ENCODE measurements at regions not wholly inside any gene's neighbourhood (a gene's known extent, or its start where the extent isn't known, plus 50 kb on each side); places are given as distances from the start of the nearest gene placed in this dataset.

DNA sequence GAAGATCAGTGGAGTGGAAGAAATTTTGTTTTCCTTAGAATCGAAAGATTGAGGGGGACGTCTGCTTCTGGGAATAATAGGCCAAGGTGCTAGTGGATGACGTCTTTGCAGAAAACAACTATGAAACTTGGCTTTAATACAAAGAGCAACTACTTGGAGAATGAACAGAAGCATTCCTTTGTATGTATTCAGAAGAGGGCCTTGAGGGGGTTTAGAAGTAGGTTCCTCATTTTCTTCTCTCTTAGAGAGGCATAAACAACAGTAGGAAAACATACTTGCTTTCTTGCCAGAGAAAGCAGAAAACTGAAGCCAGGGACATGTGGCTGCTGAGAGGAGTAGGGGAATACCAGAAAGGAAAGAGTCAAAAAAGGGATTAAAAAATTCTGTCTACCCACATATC, 167.8 kb downstream of the ZNF330 start (continued):
- TF ChIP-seq, protein P1, sequence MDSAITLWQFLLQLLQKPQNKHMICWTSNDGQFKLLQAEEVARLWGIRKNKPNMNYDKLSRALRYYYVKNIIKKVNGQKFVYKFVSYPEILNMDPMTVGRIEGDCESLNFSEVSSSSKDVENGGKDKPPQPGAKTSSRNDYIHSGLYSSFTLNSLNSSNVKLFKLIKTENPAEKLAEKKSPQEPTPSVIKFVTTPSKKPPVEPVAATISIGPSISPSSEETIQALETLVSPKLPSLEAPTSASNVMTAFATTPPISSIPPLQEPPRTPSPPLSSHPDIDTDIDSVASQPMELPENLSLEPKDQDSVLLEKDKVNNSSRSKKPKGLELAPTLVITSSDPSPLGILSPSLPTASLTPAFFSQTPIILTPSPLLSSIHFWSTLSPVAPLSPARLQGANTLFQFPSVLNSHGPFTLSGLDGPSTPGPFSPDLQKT (CRISPR knock-in tag; IDR thresholded peaks at IDR 0.05; ENCODE audit: borderline replicate concordance) = no peak

DNA sequence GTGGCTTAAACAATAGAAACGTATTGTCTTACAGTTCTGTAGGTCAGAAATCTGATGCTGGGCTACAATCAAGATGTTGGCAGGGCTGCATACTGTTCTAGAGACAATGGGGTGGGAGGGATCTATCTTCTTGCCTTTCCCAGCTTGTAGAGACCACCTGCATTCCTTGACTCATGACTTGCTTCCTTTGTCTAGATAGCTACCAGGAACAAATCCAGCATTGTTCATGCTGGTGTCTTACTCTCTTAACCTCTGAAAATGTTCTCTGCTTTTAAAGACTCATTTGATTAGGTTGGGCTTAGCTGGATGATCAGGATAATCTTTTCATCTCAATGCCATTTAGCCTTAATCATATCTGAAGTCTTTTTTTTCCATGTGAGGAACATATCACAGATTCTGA, 169.0 kb downstream of the ZNF330 start:
- BruUV-seq (replicated peaks) = no TSS peak
- H3K79me2 ChIP-seq (ENCODE audit: insufficient read depth, low read length) = no peaks in the 10 kb centered on the region
- 0% methylated on average over 1 of the region's 1 CpG for WGBS (ENCODE audit: low lambda C conversion rate)

More for the DNA sequence above, 169.0 kb downstream of the ZNF330 start:
- no peak overlapping the region for H3K4me3 ChIP-seq (replicated peaks in 1 of 3; ENCODE audit: insufficient read depth in 1 of 3, low read depth in 2 of 3, low read length in 3 of 3)
- H3K9me3 ChIP-seq (ENCODE audit: low read length) = no peaks in the 10 kb centered on the region
- ChIA-PET POLR2A (no interaction called here), CTCF (ENCODE audit: low intra/inter-chr PET ratio, low total read pairs) (no interaction called here)
- FAIRE-seq = no peak
- H2AFZ ChIP-seq (ENCODE audit: low read length) = no peak overlapping the region
- in situ Hi-C loops (cut with HindIII; ENCODE audit: extremely low pct_ligation_motif_present, low pct_unique_long_range_greater_than_20kb) = no loop called here
- no peak for DNase-seq (ENCODE audit: low spot score)
- no peaks in the 10 kb centered on the region for H3K4me1 ChIP-seq (ENCODE audit: insufficient read depth, low read length)
- no peak for ATAC-seq
- no peaks in the 10 kb centered on the region for H3K36me3 ChIP-seq (replicated peaks in 1 of 2; ENCODE audit: control insufficient read depth in 1 of 2, insufficient read depth in 2 of 2, low read length in 2 of 2)
- H3K27ac ChIP-seq (ENCODE audit: extremely low read length, insufficient read depth, low read length) = no peak overlapping the region
- H3K4me2 ChIP-seq (ENCODE audit: low read depth, low read length) = no peak overlapping the region
- H3K9ac ChIP-seq (ENCODE audit: insufficient read depth, low read depth, low read length) = no peak overlapping the region
- TF ChIP-seq, protein P2, sequence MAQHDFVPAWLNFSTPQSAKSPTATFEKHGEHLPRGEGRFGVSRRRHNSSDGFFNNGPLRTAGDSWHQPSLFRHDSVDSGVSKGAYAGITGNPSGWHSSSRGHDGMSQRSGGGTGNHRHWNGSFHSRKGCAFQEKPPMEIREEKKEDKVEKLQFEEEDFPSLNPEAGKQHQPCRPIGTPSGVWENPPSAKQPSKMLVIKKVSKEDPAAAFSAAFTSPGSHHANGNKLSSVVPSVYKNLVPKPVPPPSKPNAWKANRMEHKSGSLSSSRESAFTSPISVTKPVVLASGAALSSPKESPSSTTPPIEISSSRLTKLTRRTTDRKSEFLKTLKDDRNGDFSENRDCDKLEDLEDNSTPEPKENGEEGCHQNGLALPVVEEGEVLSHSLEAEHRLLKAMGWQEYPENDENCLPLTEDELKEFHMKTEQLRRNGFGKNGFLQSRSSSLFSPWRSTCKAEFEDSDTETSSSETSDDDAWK (CRISPR knock-in tag; IDR thresholded peaks at IDR 0.05) = no peak
- no peak for TF ChIP-seq MAZ (IDR thresholded peaks at IDR 0.05; ENCODE audit: borderline replicate concordance, low read depth, low read length)
- no peak for TF ChIP-seq MAZ (CRISPR knock-in tag; IDR thresholded peaks at IDR 0.05; ENCODE audit: low read depth)
- no peak for TF ChIP-seq ZNF83 (CRISPR knock-in tag; IDR thresholded peaks at IDR 0.05; ENCODE audit: borderline replicate concordance)
- no peak for TF ChIP-seq CCAR2 (optimal IDR thresholded peaks at IDR 0.05; ENCODE audit: low read depth, low read length)
- no peak for TF ChIP-seq ZNF570 (CRISPR knock-in tag; IDR thresholded peaks at IDR 0.05; ENCODE audit: borderline replicate concordance)
- TF ChIP-seq GTF2F1 (IDR thresholded peaks at IDR 0.05; ENCODE audit: low read length) = no peak
- no peak for TF ChIP-seq ZNF101 (CRISPR knock-in tag; IDR thresholded peaks at IDR 0.05; ENCODE audit: borderline replicate concordance, low read depth)
- TF ChIP-seq, protein P3, sequence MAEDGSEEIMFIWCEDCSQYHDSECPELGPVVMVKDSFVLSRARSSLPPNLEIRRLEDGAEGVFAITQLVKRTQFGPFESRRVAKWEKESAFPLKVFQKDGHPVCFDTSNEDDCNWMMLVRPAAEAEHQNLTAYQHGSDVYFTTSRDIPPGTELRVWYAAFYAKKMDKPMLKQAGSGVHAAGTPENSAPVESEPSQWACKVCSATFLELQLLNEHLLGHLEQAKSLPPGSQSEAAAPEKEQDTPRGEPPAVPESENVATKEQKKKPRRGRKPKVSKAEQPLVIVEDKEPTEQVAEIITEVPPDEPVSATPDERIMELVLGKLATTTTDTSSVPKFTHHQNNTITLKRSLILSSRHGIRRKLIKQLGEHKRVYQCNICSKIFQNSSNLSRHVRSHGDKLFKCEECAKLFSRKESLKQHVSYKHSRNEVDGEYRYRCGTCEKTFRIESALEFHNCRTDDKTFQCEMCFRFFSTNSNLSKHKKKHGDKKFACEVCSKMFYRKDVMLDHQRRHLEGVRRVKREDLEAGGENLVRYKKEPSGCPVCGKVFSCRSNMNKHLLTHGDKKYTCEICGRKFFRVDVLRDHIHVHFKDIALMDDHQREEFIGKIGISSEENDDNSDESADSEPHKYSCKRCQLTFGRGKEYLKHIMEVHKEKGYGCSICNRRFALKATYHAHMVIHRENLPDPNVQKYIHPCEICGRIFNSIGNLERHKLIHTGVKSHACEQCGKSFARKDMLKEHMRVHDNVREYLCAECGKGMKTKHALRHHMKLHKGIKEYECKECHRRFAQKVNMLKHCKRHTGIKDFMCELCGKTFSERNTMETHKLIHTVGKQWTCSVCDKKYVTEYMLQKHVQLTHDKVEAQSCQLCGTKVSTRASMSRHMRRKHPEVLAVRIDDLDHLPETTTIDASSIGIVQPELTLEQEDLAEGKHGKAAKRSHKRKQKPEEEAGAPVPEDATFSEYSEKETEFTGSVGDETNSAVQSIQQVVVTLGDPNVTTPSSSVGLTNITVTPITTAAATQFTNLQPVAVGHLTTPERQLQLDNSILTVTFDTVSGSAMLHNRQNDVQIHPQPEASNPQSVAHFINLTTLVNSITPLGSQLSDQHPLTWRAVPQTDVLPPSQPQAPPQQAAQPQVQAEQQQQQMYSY (CRISPR knock-in tag; IDR thresholded peaks at IDR 0.05) = no peak
- TF ChIP-seq SRSF1 (optimal IDR thresholded peaks at IDR 0.05; ENCODE audit: low read depth, low read length) = no peak
- no peak for TF ChIP-seq ZNF207 (IDR thresholded peaks at IDR 0.05; ENCODE audit: borderline replicate concordance)
- TF ChIP-seq PAF1 (CRISPR knock-in tag; IDR thresholded peaks at IDR 0.05) = no peak
- TF ChIP-seq ZNF205 (CRISPR knock-in tag; IDR thresholded peaks at IDR 0.05) = no peak
- H4K20me1 ChIP-seq (ENCODE audit: insufficient read depth, low read length) = no peaks in the 10 kb centered on the region
- no peaks in the 10 kb centered on the region; a peak in 1 of 5 replicates for H3K27me3 ChIP-seq (ENCODE audit: control insufficient read depth in 1 of 2, insufficient read depth in 2 of 2, low read length in 2 of 2)
- intact Hi-C loops (cut with micrococcal nuclease; ENCODE audit: unreplicated experiment) = no loop called here
